Activated naive CD8-positive, alpha-beta T cell treated with anti-CD3 and anti-CD28 coated beads, Interleukin-2, amount 10 ng/mL, durations not matched to agents 7 days and 5 days (primary cell): ENCODE measurements at regions not wholly inside any gene's neighbourhood (a gene's known extent, or its start where the extent isn't known, plus 50 kb on each side); places are given as distances from the start of the nearest gene placed in this dataset.

Source experiments
- ATAC-seq: fragments of 150-1000 bp; cut with Tn5 transposase; one replicate; pipeline ENCODE4 v1.10.0; 2021; ENCODE audit warnings: low read depth, moderate library complexity
- POLR2A ChIA-PET: fragments of 350-600 bp; sonication (Branson Sonifier 250); formaldehyde crosslinking; loops from one replicate; lab custom pipeline; 2021; ENCODE audit warnings: antibody characterized with exemption; lab: Charles Lee
- DNase-seq: peaks from one replicate; pipeline ENCODE4 v3.0.0; 2021
- H3K27ac Mint-ChIP-seq: one replicate; pipeline ENCODE4 v1.8.0; 2022; ENCODE audit warnings: mild to moderate bottlenecking, mixed read lengths
- H3K27me3 Mint-ChIP-seq: one replicate; pipeline ENCODE4 v1.8.0; 2022; ENCODE audit warnings: mild to moderate bottlenecking, moderate library complexity, mixed read lengths
- H3K36me3 Mint-ChIP-seq: one replicate; pipeline ENCODE4 v1.8.0; 2021; ENCODE audit warnings: mild to moderate bottlenecking, mixed read lengths
- H3K4me1 Mint-ChIP-seq: one replicate; pipeline ENCODE4 v1.8.0; 2021; ENCODE audit warnings: mixed read lengths
- H3K4me3 Mint-ChIP-seq: one replicate; pipeline ENCODE4 v1.8.0; 2022; ENCODE audit warnings: mild to moderate bottlenecking, moderate library complexity, mixed read lengths
- H3K9me3 Mint-ChIP-seq: one replicate; pipeline ENCODE4 v1.8.0; 2021; ENCODE audit warnings: mixed read lengths

GRCh38 chr1:229101011-229101871 lies 169.7 kb upstream of the RAB4A start:
- DNase-seq (no peak), ATAC-seq (no peak)
- Mint-ChIP-seq H3K36me3 (no peaks in the 10 kb centered on the region), H3K4me1 (peaks cover 2% of the 10 kb centered on the region), H3K4me3 (no peak overlapping the region), H3K9me3 (peaks cover 2% of the 10 kb centered on the region), H3K27me3 (peaks cover 7% of the 10 kb centered on the region), H3K27ac (no peak overlapping the region)
- POLR2A ChIA-PET, result no interaction called here

GRCh38 chr1:229102741-229103391 lies 168.0 kb upstream of the RAB4A start:
- no peak for DNase-seq
- Mint-ChIP-seq H3K27me3 (peaks cover 9% of the 10 kb centered on the region), H3K9me3 (no peaks in the 10 kb centered on the region), H3K36me3 (no peaks in the 10 kb centered on the region), H3K4me3 (no peak overlapping the region), H3K27ac (no peak overlapping the region), H3K4me1 (peaks cover 3% of the 10 kb centered on the region)
- ATAC-seq, result no peak
- POLR2A ChIA-PET, result no interaction called here

GRCh38 chr1:229104654-229105053 lies 166.3 kb upstream of the RAB4A start:
- H3K27me3 Mint-ChIP-seq, result peaks cover 9% of the 10 kb centered on the region
- peaks cover 3% of the 10 kb centered on the region for H3K4me1 Mint-ChIP-seq
- ATAC-seq (no peak), DNase-seq (no peak)
- H3K4me3 Mint-ChIP-seq, result no peak overlapping the region
- POLR2A ChIA-PET, result no interaction called here
- H3K9me3 Mint-ChIP-seq, result no peaks in the 10 kb centered on the region
- no peaks in the 10 kb centered on the region for H3K36me3 Mint-ChIP-seq
- H3K27ac Mint-ChIP-seq, result no peak overlapping the region

GRCh38 chr1:229105109-229105508 lies 165.8 kb upstream of the RAB4A start:
- no peak overlapping the region for H3K27ac Mint-ChIP-seq
- POLR2A ChIA-PET, result no interaction called here
- ATAC-seq (no peak), DNase-seq (no peak)
- H3K4me1 Mint-ChIP-seq, result peaks cover 3% of the 10 kb centered on the region
- no peaks in the 10 kb centered on the region for H3K9me3 Mint-ChIP-seq
- no peaks in the 10 kb centered on the region for H3K36me3 Mint-ChIP-seq
- H3K27me3 Mint-ChIP-seq, result peaks cover 9% of the 10 kb centered on the region
- no peak overlapping the region for H3K4me3 Mint-ChIP-seq

DNA sequence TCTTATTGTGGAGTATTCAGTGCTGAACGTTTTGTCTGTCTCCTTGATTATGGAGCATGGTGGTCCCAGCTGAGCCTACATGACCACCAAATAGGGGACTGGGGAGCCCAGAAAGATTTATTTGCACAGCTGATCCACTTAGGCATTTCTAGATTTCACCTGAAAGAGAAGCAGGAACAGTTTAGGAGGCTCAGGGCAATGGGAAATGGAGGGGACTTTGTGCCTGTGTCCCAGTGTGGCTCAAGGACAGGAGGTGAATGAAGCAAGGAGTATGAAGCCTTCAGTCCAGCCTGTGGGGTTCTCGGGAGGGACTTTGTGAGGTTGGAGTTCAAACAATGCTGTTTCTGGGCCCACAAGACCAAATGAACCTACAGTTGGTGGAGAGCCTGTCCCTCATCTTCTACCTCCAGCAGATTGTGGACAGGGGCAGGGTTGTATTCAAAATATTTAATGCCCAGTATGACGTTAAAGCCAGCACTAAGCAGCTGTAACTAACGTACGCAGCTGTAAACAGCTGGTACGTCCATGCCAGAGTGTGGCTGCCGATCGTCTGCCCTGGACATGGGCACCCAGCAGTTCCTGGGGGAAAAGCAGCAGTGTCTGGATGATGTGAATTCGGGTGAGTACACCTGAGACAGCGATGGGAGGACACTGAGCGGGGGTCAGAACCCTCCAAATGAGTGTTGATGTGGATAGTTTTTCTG lies 164.9 kb upstream of the RAB4A start:
- ATAC-seq, result no peak
- H3K27me3 Mint-ChIP-seq, result peaks cover 7% of the 10 kb centered on the region
- POLR2A ChIA-PET, result no interaction called here
- no peaks in the 10 kb centered on the region for H3K36me3 Mint-ChIP-seq
- no peak for DNase-seq
- no peaks in the 10 kb centered on the region for H3K9me3 Mint-ChIP-seq
- no peak overlapping the region for H3K4me3 Mint-ChIP-seq
- no peak overlapping the region for H3K27ac Mint-ChIP-seq
- H3K4me1 Mint-ChIP-seq, result peaks cover 3% of the 10 kb centered on the region

GRCh38 chr1:229106526-229107125 lies 164.3 kb upstream of the RAB4A start:
- peaks cover 3% of the 10 kb centered on the region for H3K4me1 Mint-ChIP-seq
- ATAC-seq, result no peak
- H3K9me3 Mint-ChIP-seq, result no peaks in the 10 kb centered on the region
- H3K27me3 Mint-ChIP-seq, result peaks cover 5% of the 10 kb centered on the region
- no peak for DNase-seq
- H3K36me3 Mint-ChIP-seq, result no peaks in the 10 kb centered on the region
- POLR2A ChIA-PET, result no interaction called here
- H3K27ac Mint-ChIP-seq, result no peak overlapping the region
- no peak overlapping the region for H3K4me3 Mint-ChIP-seq

DNA sequence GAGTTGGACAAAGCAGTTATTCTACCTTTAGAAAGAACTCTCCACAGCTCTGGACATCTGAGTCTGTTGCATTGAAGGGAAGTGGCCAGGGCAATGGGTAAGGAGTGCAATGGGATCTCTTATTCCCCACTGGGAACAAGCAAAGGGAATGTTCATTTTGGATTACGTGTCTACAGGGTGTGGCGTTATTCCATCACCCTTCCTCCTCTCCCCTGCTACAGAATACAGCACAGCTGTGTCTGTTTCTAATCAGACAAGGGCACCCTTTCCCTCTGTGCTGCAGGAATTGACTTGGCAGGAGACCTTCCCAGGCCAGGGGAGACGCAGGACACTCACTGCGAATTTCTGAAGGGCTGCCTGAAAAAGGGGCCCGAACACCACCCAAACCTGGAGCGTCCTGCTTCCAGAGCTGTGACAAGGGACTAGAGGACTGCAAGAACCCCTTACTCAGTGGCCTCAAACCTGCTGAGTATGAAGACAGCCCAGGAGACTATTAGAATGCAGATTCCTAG lies 163.6 kb upstream of the RAB4A start:
- ATAC-seq (no peak), DNase-seq (no peak)
- Mint-ChIP-seq H3K9me3 (no peaks in the 10 kb centered on the region), H3K4me3 (no peak overlapping the region), H3K36me3 (no peaks in the 10 kb centered on the region), H3K27me3 (peaks cover 5% of the 10 kb centered on the region), H3K27ac (no peak overlapping the region), H3K4me1 (peaks cover 3% of the 10 kb centered on the region)
- POLR2A ChIA-PET, result no interaction called here

DNA sequence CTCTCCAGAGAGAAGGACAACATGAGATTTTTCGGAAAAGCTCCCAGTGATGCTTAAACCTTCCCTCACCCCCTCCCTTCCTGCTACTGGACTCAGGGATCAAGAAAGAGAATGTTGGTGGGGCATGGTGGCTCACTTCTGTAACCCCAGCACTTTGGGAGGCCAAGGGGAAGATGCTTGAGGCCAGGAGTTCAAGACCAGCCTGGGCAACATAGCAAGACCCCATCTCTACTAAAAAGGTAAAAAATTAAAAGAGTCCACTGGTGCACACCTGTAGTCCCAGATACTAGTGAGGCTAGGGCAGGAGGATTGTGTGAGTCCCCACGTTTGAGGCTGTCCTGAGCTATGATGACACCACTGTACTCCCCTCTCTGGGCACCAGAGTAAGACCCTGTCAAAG lies 162.9 kb upstream of the RAB4A start:
- H3K4me3 Mint-ChIP-seq, result no peak overlapping the region
- H3K4me1 Mint-ChIP-seq, result peaks cover 3% of the 10 kb centered on the region
- DNase-seq, result no peak
- no peak for ATAC-seq
- peaks cover 5% of the 10 kb centered on the region for H3K27me3 Mint-ChIP-seq
- POLR2A ChIA-PET, result no interaction called here
- no peaks in the 10 kb centered on the region for H3K9me3 Mint-ChIP-seq
- H3K27ac Mint-ChIP-seq, result no peak overlapping the region
- no peaks in the 10 kb centered on the region for H3K36me3 Mint-ChIP-seq

DNA sequence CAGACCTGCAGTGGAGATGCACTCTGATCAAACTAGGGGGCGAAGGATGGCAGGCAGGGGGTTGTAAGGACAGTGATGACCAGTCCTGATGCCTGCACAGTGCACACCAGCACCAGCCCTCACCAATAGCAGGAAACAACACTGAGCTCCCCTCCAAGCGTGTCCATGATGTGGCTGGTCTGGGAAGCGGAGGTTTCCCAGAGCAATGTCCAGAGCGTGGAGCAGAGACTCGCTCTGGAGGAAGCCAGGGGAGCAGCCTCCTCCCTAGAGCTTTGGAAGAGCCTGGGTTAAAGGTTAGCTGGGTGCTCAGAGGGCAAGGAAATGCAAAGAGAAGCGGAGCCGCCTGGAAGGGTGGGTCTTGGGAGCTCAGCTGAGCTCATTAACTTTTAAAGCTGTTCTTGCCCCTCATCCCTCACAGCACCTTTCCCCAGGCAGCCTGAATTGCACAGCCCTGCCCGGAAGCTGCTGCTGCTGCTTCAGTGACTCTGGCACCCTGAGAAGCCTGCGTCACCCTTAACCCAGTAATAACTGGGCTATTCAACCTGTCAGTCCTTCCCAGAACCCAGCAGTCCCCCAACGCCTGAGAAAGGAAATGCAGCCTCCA lies 162.2 kb upstream of the RAB4A start:
- peaks cover 5% of the 10 kb centered on the region for H3K27me3 Mint-ChIP-seq
- H3K27ac Mint-ChIP-seq, result no peak overlapping the region
- POLR2A ChIA-PET, result no interaction called here
- H3K4me3 Mint-ChIP-seq, result no peak overlapping the region
- no peaks in the 10 kb centered on the region for H3K9me3 Mint-ChIP-seq
- H3K36me3 Mint-ChIP-seq, result no peaks in the 10 kb centered on the region
- no peak for ATAC-seq
- peaks cover 3% of the 10 kb centered on the region for H3K4me1 Mint-ChIP-seq
- no peak for DNase-seq

DNA sequence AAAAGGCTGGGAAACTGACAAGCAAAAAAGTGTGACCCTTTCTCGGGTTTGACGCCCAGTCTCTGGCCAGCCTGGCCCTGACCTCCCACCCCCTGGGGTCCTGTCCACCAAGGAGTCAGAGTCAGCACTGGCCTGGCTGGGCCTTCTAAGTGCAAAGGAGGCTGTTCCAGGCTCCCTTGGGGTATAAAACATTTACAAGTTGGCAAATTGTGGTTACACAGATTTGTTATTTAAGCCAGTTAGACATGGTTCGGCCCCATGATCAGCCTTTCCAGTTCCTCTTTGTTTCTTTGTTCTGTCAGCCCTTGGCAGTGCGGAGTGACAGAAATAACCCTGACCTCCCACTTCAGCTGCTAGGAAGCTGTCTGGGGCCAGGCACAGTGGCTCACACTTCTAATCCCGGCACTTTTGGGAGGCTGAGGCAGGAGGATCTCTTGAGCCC lies 161.6 kb upstream of the RAB4A start:
- POLR2A ChIA-PET, result no interaction called here
- DNase-seq (no peak), ATAC-seq (no peak)
- no peaks in the 10 kb centered on the region for H3K36me3 Mint-ChIP-seq
- peaks cover 5% of the 10 kb centered on the region for H3K4me1 Mint-ChIP-seq
- no peak overlapping the region for H3K4me3 Mint-ChIP-seq
- no peaks in the 10 kb centered on the region for H3K9me3 Mint-ChIP-seq
- no peak overlapping the region for H3K27ac Mint-ChIP-seq
- peaks cover 5% of the 10 kb centered on the region for H3K27me3 Mint-ChIP-seq

- Mint-ChIP-seq H3K27me3 (peaks cover 5% of the 10 kb centered on the region), H3K27ac (no peak overlapping the region), H3K9me3 (no peaks in the 10 kb centered on the region), H3K4me3 (no peak overlapping the region), H3K4me1 (peaks cover 5% of the 10 kb centered on the region), H3K36me3 (no peaks in the 10 kb centered on the region)
- no peak for ATAC-seq
- POLR2A ChIA-PET, result no interaction called here
- DNase-seq, result no peak
These were observed 159.9 kb upstream of the RAB4A start for GRCh38 chr1:229110986-229111385.

GRCh38 chr1:229111703-229112319 lies 159.1 kb upstream of the RAB4A start:
- ATAC-seq (no peak), DNase-seq (no peak)
- H3K9me3 Mint-ChIP-seq, result no peaks in the 10 kb centered on the region
- no peak overlapping the region for H3K4me3 Mint-ChIP-seq
- POLR2A ChIA-PET, result no interaction called here
- peaks cover 3% of the 10 kb centered on the region for H3K4me1 Mint-ChIP-seq
- H3K27me3 Mint-ChIP-seq, result peaks cover 2% of the 10 kb centered on the region
- no peak overlapping the region for H3K27ac Mint-ChIP-seq
- H3K36me3 Mint-ChIP-seq, result no peaks in the 10 kb centered on the region
